Lung (tissue), 11 donors: ENCODE measurements at regions not wholly inside any gene's neighbourhood (a gene's known extent, or its start where the extent isn't known, plus 50 kb on each side); places are given as distances from the start of the nearest gene placed in this dataset.

Experiments
- ATAC-seq: fragments of 200-7000 bp; cut with Tn5 transposase; one replicate; pipeline ENCODE4 v1.9.1; 2020; ENCODE audit warnings: moderate number of reproducible peaks; ENCODE audit not compliant: insufficient read depth, low FRiP score
- DNase-seq, 3 donors: peaks; one replicate each; pipeline ENCODE4 v3.0.0-alpha.2; 2013 to 2017
- H3K27ac ChIP-seq, 2 donors: one replicate each; pipeline ENCODE4 v1.5.1; 2013; ENCODE audit warnings: mild to moderate bottlenecking in 2 of 2, moderate library complexity in 2 of 2, control low read depth in 1 of 2, inconsistent platforms in 1 of 2, low read depth in 1 of 2, low read length in 1 of 2
- H3K27me3 ChIP-seq, 3 donors: one replicate each; pipeline ENCODE4 v1.5.1; 2013; ENCODE audit warnings: low read length in 2 of 3; ENCODE audit not compliant: control insufficient read depth in 3 of 3, insufficient read depth in 3 of 3
- H3K36me3 ChIP-seq, 4 donors: one replicate each; pipeline ENCODE4 v1.5.1; 2013; ENCODE audit warnings: low read length in 4 of 4, mild to moderate bottlenecking in 1 of 4, moderate library complexity in 1 of 4; ENCODE audit not compliant: control insufficient read depth in 4 of 4, insufficient read depth in 4 of 4
- H3K4me1 ChIP-seq, 5 donors: one replicate each; pipeline ENCODE4 v1.5.1; 2013; ENCODE audit warnings: low read length in 5 of 5, mild to moderate bottlenecking in 2 of 5, moderate library complexity in 1 of 5; ENCODE audit not compliant: control insufficient read depth in 5 of 5, insufficient read depth in 5 of 5
- H3K4me3 ChIP-seq: one replicate; pipeline ENCODE4 v1.5.1; 2013; ENCODE audit warnings: mild to moderate bottlenecking, control low read depth, moderate library complexity
- H3K9ac ChIP-seq, 2 donors: one replicate each; pipeline ENCODE4 v1.5.1; 2013; ENCODE audit warnings: low read length in 2 of 2, control low read depth in 1 of 2; ENCODE audit not compliant: insufficient read depth in 1 of 2
- H3K9me3 ChIP-seq, 4 donors: one replicate each; pipeline ENCODE4 v1.5.1; 2013; ENCODE audit warnings: low read length in 3 of 4, mild to moderate bottlenecking in 1 of 4, moderate library complexity in 1 of 4; ENCODE audit not compliant: control insufficient read depth in 4 of 4, insufficient read depth in 3 of 4
- WGBS, 2 donors: extraction: QIAGEN DNeasy Blood & Tissue Kit; methylation state at CpG; one replicate each; pipeline ENCODE4 v1.1.7; 2013; 5-methylcytosine and 5-hydroxymethylcytosine counted together
- TF ChIP-seq, protein P1 (sequence below): IDR thresholded peaks from 2 replicates; pipeline ENCODE4 v1.5.1; 2012; ENCODE audit warnings: mild to moderate bottlenecking; ENCODE audit errors: control extremely low read depth, extremely low read depth
- donor health status: control.
- donor health status: control.
- donor health status: Bipolar disorder and iron deficiency.
- donor health status: healthy.
- donor health status: DM: yes; HTN: yes; CAD: no.

- no peaks in the 10 kb centered on the region for H3K4me1 ChIP-seq
Observed at GRCh38 chr5:153863951-153864350, 174.8 kb downstream of the FAM114A2 start.

More at GRCh38 chr5:153863951-153864350, 174.8 kb downstream of the FAM114A2 start:
- DNase-seq (peak in 1 of 3 donors; percentile 2), ATAC-seq (no peak)
- no peaks in the 10 kb centered on the region for H3K9me3 ChIP-seq
- TF ChIP-seq, protein P1, sequence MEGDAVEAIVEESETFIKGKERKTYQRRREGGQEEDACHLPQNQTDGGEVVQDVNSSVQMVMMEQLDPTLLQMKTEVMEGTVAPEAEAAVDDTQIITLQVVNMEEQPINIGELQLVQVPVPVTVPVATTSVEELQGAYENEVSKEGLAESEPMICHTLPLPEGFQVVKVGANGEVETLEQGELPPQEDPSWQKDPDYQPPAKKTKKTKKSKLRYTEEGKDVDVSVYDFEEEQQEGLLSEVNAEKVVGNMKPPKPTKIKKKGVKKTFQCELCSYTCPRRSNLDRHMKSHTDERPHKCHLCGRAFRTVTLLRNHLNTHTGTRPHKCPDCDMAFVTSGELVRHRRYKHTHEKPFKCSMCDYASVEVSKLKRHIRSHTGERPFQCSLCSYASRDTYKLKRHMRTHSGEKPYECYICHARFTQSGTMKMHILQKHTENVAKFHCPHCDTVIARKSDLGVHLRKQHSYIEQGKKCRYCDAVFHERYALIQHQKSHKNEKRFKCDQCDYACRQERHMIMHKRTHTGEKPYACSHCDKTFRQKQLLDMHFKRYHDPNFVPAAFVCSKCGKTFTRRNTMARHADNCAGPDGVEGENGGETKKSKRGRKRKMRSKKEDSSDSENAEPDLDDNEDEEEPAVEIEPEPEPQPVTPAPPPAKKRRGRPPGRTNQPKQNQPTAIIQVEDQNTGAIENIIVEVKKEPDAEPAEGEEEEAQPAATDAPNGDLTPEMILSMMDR: no peak
- WGBS, 2 donors: 86% methylated on average over 2 of the region's 2 CpGs
- H3K36me3 ChIP-seq: no peaks in the 10 kb centered on the region
- no peak overlapping the region for H3K4me3 ChIP-seq
- H3K27me3 ChIP-seq: no peaks in the 10 kb centered on the region
- no peak overlapping the region for H3K9ac ChIP-seq
- H3K27ac ChIP-seq: no peak overlapping the region
